ENCODE measurements at regions not wholly inside any gene's neighbourhood (a gene's known extent, or its start where the extent isn't known, plus 50 kb on each side); places are given as distances from the start of the nearest gene placed in this dataset.

DNA sequence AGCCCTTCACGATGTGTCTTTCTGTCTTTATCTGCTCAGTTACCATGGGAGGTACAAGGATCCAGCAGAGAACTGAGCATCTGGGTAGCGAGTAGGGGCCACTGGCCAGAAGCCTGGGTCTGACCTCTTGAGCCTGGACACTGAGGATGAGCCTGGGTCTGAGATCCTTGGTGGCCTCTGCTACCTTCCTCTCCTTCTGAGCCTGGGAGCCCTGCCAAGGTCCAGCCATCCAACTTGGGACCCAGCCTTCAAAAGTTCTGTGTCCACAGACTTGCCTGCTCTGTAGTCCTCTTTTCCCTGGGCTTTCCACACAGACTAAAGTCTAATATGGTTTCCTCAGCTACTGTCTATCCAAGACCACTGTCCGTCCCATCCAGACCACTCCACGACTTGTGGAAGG lies 60.2 kb upstream of the NAA20 start:
- peaks cover 7 to 29% of the 10 kb centered on the region in 2 donors for H3K36me3 ChIP-seq (ENCODE audit: control insufficient read depth in 2 of 2, insufficient read depth in 2 of 2, low read length in 2 of 2)
- no peaks in the 10 kb centered on the region for H3K9me3 ChIP-seq (ENCODE audit: control insufficient read depth in 2 of 2, low read length in 2 of 2)
- H3K4me1 ChIP-seq (ENCODE audit: control insufficient read depth, insufficient read depth, low read length), result peaks cover 4% of the 10 kb centered on the region
- no peak overlapping the region for H3K4me3 ChIP-seq (ENCODE audit: low read length in 2 of 2)
- no peaks in the 10 kb centered on the region for H3K27me3 ChIP-seq (ENCODE audit: control insufficient read depth in 1 of 2, insufficient read depth in 2 of 2, low read length in 2 of 2)
- no peak overlapping the region for H3K9ac ChIP-seq (ENCODE audit: low read length in 2 of 2)
- H3K27ac ChIP-seq (ENCODE audit: low read length), result no peak overlapping the region

GRCh38 chr20:19958219-19958618 lies 58.9 kb upstream of the NAA20 start:
- no peaks in the 10 kb centered on the region for H3K27me3 ChIP-seq (ENCODE audit: control insufficient read depth in 1 of 2, insufficient read depth in 2 of 2, low read length in 2 of 2)
- H3K9ac ChIP-seq (ENCODE audit: low read length in 2 of 2), result no peak overlapping the region
- no peak overlapping the region for H3K4me3 ChIP-seq (ENCODE audit: low read length in 2 of 2)
- H3K9me3 ChIP-seq (ENCODE audit: control insufficient read depth in 2 of 2, low read length in 2 of 2), result no peaks in the 10 kb centered on the region
- H3K27ac ChIP-seq (ENCODE audit: low read length), result no peak overlapping the region
- peaks cover 4% of the 10 kb centered on the region for H3K4me1 ChIP-seq (ENCODE audit: control insufficient read depth, insufficient read depth, low read length)
- peaks cover 7 to 29% of the 10 kb centered on the region in 2 donors for H3K36me3 ChIP-seq (ENCODE audit: control insufficient read depth in 2 of 2, insufficient read depth in 2 of 2, low read length in 2 of 2)

DNA sequence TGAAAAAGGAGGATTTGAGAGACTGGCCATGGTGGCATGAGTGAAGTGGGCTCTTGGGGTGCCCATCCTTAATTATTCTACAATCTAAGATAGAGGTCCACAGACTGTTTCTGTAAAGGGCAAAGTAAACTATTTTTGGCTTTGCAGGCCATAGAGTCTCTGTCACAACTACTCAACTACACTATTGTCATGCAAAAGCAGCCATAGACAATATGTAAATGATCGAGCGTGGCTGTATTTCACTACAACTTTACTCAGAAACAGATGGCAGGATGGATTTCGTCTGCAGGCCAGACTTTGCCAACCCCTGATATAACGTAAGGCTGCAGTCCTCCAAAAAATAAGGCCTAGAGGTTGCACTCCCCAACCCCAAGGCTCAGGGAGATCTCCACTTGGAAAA lies 58.2 kb upstream of the NAA20 start:
- no peak overlapping the region for H3K4me3 ChIP-seq (ENCODE audit: low read length in 2 of 2)
- H3K27ac ChIP-seq (ENCODE audit: low read length), result no peak overlapping the region
- H3K27me3 ChIP-seq (ENCODE audit: control insufficient read depth in 1 of 2, insufficient read depth in 2 of 2, low read length in 2 of 2), result no peaks in the 10 kb centered on the region
- peaks cover 7 to 29% of the 10 kb centered on the region in 2 donors for H3K36me3 ChIP-seq (ENCODE audit: control insufficient read depth in 2 of 2, insufficient read depth in 2 of 2, low read length in 2 of 2)
- H3K9me3 ChIP-seq (ENCODE audit: control insufficient read depth in 2 of 2, low read length in 2 of 2), result no peaks in the 10 kb centered on the region
- no peak overlapping the region for H3K9ac ChIP-seq (ENCODE audit: low read length in 2 of 2)
- peaks cover 4% of the 10 kb centered on the region for H3K4me1 ChIP-seq (ENCODE audit: control insufficient read depth, insufficient read depth, low read length)

DNA sequence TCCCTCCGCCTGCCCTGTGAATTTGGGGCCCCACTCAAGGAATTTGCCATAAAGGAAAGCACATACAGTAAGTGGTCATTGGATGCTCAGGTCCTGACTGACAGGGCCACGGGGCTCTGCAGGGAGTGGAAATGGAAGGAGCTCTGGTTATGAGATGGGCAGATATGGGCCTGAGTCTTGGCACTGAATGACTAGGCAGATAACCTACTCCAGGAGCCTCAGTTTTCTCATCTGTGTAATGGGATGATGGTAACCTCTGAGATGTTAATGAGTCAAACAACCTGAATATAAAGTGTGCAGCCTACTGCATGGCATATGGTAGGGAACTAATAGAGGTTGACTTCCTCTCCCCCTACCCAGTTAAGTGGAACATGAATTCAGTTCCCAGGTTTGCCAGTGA lies 56.4 kb upstream of the NAA20 start:
- peaks cover 9 to 31% of the 10 kb centered on the region in 2 donors for H3K36me3 ChIP-seq (ENCODE audit: control insufficient read depth in 2 of 2, insufficient read depth in 2 of 2, low read length in 2 of 2)
- H3K9me3 ChIP-seq (ENCODE audit: control insufficient read depth in 2 of 2, low read length in 2 of 2), result no peaks in the 10 kb centered on the region
- peaks cover 8% of the 10 kb centered on the region for H3K4me1 ChIP-seq (ENCODE audit: control insufficient read depth, insufficient read depth, low read length)
- H3K27ac ChIP-seq (ENCODE audit: low read length), result no peak overlapping the region
- H3K4me3 ChIP-seq (ENCODE audit: low read length in 2 of 2), result no peak overlapping the region
- H3K9ac ChIP-seq (ENCODE audit: low read length in 2 of 2), result no peak overlapping the region
- H3K27me3 ChIP-seq (ENCODE audit: control insufficient read depth in 1 of 2, insufficient read depth in 2 of 2, low read length in 2 of 2), result no peaks in the 10 kb centered on the region

DNA sequence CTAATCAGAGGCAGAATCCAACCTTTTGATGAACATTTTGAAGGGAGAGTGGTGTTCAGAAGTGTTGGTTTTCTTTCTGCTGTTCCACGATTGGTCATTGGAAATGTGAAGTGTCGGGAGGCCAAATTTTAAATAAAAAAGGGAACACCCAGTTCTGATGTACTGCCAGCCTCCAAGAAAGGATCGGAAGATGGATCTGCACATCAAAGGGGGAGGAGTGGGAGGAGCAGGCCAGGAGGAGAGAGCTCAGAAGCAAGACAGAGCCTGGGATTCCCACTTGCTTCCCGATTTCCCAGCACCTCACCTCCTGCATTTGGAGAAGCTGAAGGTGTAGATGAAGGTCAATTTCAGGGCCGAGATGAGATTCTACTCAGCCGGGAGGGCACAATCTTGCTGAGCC lies 55.9 kb upstream of the NAA20 start:
- Histone ChIP-seq H3K9ac (ENCODE audit: low read length in 2 of 2) (no peak overlapping the region), H3K4me3 (ENCODE audit: low read length in 2 of 2) (no peak overlapping the region), H3K27me3 (ENCODE audit: control insufficient read depth in 1 of 2, insufficient read depth in 2 of 2, low read length in 2 of 2) (no peaks in the 10 kb centered on the region), H3K36me3 (ENCODE audit: control insufficient read depth in 2 of 2, insufficient read depth in 2 of 2, low read length in 2 of 2) (peaks cover 9 to 33% of the 10 kb centered on the region in 2 donors), H3K9me3 (ENCODE audit: control insufficient read depth in 2 of 2, low read length in 2 of 2) (no peaks in the 10 kb centered on the region), H3K27ac (ENCODE audit: low read length) (no peak overlapping the region), H3K4me1 (ENCODE audit: control insufficient read depth, insufficient read depth, low read length) (peaks cover 8% of the 10 kb centered on the region)

- Histone ChIP-seq H3K9ac (ENCODE audit: low read length in 2 of 2) (no peak overlapping the region), H3K4me3 (ENCODE audit: low read length in 2 of 2) (no peak overlapping the region), H3K36me3 (ENCODE audit: control insufficient read depth in 2 of 2, insufficient read depth in 2 of 2, low read length in 2 of 2) (peaks cover 11 to 34% of the 10 kb centered on the region in 2 donors), H3K27me3 (ENCODE audit: control insufficient read depth in 1 of 2, insufficient read depth in 2 of 2, low read length in 2 of 2) (no peaks in the 10 kb centered on the region), H3K4me1 (ENCODE audit: control insufficient read depth, insufficient read depth, low read length) (peaks cover 8% of the 10 kb centered on the region), H3K9me3 (ENCODE audit: control insufficient read depth in 2 of 2, low read length in 2 of 2) (no peaks in the 10 kb centered on the region), H3K27ac (ENCODE audit: low read length) (no peak overlapping the region)
Measured at GRCh38 chr20:19962958-19963357, 54.2 kb upstream of the NAA20 start.

- H3K4me1 ChIP-seq (ENCODE audit: control insufficient read depth, insufficient read depth, low read length), result peaks cover 8% of the 10 kb centered on the region
- H3K9ac ChIP-seq (ENCODE audit: low read length in 2 of 2), result no peak overlapping the region
- peaks cover 7 to 26% of the 10 kb centered on the region in 2 donors for H3K36me3 ChIP-seq (ENCODE audit: control insufficient read depth in 2 of 2, insufficient read depth in 2 of 2, low read length in 2 of 2)
- H3K4me3 ChIP-seq (ENCODE audit: low read length in 2 of 2), result no peak overlapping the region
- H3K9me3 ChIP-seq (ENCODE audit: control insufficient read depth in 2 of 2, low read length in 2 of 2), result no peaks in the 10 kb centered on the region
- no peaks in the 10 kb centered on the region for H3K27me3 ChIP-seq (ENCODE audit: control insufficient read depth in 1 of 2, insufficient read depth in 2 of 2, low read length in 2 of 2)
- no peak overlapping the region for H3K27ac ChIP-seq (ENCODE audit: low read length)
Measured at GRCh38 chr20:19964289-19965265, 52.6 kb upstream of the NAA20 start.

DNA sequence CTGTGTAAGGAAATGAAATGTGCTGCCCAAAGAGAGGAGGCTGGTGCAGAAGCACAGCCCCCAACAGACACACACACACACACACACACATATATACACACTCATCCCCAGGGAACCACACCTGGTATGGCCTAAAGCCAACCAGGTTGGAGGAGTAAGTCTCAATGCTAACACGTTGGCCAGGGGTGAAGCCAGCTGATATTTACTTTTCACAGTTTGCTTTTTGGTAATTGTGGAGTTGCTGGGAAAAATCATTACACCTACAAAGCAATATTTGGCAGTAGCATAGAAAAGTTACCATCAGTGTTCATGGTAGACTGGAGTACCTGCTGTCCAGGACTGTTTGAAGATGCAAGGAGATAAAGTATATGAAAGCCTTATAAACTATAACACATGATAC lies 50.3 kb upstream of the NAA20 start:
- no peak overlapping the region for H3K4me3 ChIP-seq (ENCODE audit: low read length in 2 of 2)
- no peaks in the 10 kb centered on the region for H3K27me3 ChIP-seq (ENCODE audit: control insufficient read depth in 1 of 2, insufficient read depth in 2 of 2, low read length in 2 of 2)
- H3K9ac ChIP-seq (ENCODE audit: low read length in 2 of 2), result no peak overlapping the region
- peaks cover 4% of the 10 kb centered on the region for H3K4me1 ChIP-seq (ENCODE audit: control insufficient read depth, insufficient read depth, low read length)
- no peaks in the 10 kb centered on the region for H3K9me3 ChIP-seq (ENCODE audit: control insufficient read depth in 2 of 2, low read length in 2 of 2)
- no peak overlapping the region for H3K27ac ChIP-seq (ENCODE audit: low read length)
- peaks cover 13 to 19% of the 10 kb centered on the region in 2 donors for H3K36me3 ChIP-seq (ENCODE audit: control insufficient read depth in 2 of 2, insufficient read depth in 2 of 2, low read length in 2 of 2)

Data from stomach smooth muscle (tissue), 2 donors.